ENCODE measurements at regions not wholly inside any gene's neighbourhood (a gene's known extent, or its start where the extent isn't known, plus 50 kb on each side); places are given as distances from the start of the nearest gene placed in this dataset.
"Not testable (repeated sequence)": the region's sequence is repeated elsewhere in the genome, so short reads cannot be mapped to it uniquely, and the experiment has no call there.

DNA sequence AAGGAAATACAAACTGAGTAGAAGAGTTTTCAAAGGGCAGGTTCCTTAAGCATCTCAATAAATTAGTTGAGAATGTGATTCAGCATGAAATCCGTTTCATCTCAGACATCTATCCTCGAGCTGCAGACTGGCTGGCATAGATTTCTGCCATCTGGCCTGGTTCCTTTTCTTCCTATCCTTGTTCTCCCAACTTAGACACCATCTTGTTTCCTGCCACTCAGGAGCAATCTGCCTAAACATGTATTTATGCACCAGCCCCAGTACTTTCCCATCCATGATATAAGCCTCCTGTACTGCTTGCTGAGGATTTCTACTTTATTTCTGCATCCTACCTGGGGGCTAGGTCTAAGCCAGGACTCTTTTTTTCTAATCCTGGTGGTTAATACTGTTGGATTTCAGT lies 359.1 kb upstream of the C11orf87 start:
- TF ChIP-seq CTCF (IDR thresholded peaks at IDR 0.05; ENCODE audit: low read depth, low read length): no peak
- H3K27me3 ChIP-seq: no peaks in the 10 kb centered on the region
- DNase-seq: no peak

GRCh38 chr11:109064618-109065311 lies 357.2 kb upstream of the C11orf87 start:
- not testable (repeated sequence) for H3K27me3 ChIP-seq; H3K9me3 ChIP-seq; H3K4me1 ChIP-seq; H3K36me3 ChIP-seq; H3K4me3 ChIP-seq (ENCODE audit: low read depth, low read length); DNase-seq

More for the DNA sequence above, 359.1 kb upstream of the C11orf87 start:
- no peaks in the 10 kb centered on the region for H3K36me3 ChIP-seq
- H3K4me3 ChIP-seq (ENCODE audit: low read depth, low read length): no peak overlapping the region
- H3K9me3 ChIP-seq: no peaks in the 10 kb centered on the region
- no peaks in the 10 kb centered on the region for H3K4me1 ChIP-seq

GRCh38 chr11:109071262-109071661 lies 350.7 kb upstream of the C11orf87 start:
- no peak for DNase-seq
- Histone ChIP-seq H3K9me3 (no peaks in the 10 kb centered on the region), H3K4me3 (ENCODE audit: low read depth, low read length) (no peak overlapping the region), H3K27me3 (no peaks in the 10 kb centered on the region), H3K4me1 (peaks cover 3% of the 10 kb centered on the region), H3K36me3 (no peaks in the 10 kb centered on the region)
- TF ChIP-seq CTCF (IDR thresholded peaks at IDR 0.05; ENCODE audit: low read depth, low read length): no peak

GRCh38 chr11:109071712-109072524 lies 350.1 kb upstream of the C11orf87 start:
- no peaks in the 10 kb centered on the region for H3K36me3 ChIP-seq
- H3K27me3 ChIP-seq: no peaks in the 10 kb centered on the region
- no peaks in the 10 kb centered on the region for H3K9me3 ChIP-seq
- DNase-seq: no peak
- peaks cover 8% of the 10 kb centered on the region for H3K4me1 ChIP-seq
- no peak overlapping the region for H3K4me3 ChIP-seq (ENCODE audit: low read depth, low read length)
- no peak for TF ChIP-seq CTCF (IDR thresholded peaks at IDR 0.05; ENCODE audit: low read depth, low read length)

GRCh38 chr11:109073032-109073822 lies 348.8 kb upstream of the C11orf87 start:
- Histone ChIP-seq H3K4me1 (peaks cover 13% of the 10 kb centered on the region), H3K4me3 (ENCODE audit: low read depth, low read length) (no peak overlapping the region), H3K27me3 (no peaks in the 10 kb centered on the region), H3K9me3 (no peaks in the 10 kb centered on the region), H3K36me3 (no peaks in the 10 kb centered on the region)
- TF ChIP-seq CTCF (IDR thresholded peaks at IDR 0.05; ENCODE audit: low read depth, low read length): no peak
- no peak for DNase-seq

GRCh38 chr11:109075976-109076375 lies 346.0 kb upstream of the C11orf87 start:
- no peak overlapping the region for H3K4me3 ChIP-seq (ENCODE audit: low read depth, low read length)
- TF ChIP-seq CTCF (IDR thresholded peaks at IDR 0.05; ENCODE audit: low read depth, low read length): no peak
- no peaks in the 10 kb centered on the region for H3K36me3 ChIP-seq
- H3K9me3 ChIP-seq: no peaks in the 10 kb centered on the region
- H3K4me1 ChIP-seq: peaks cover 13% of the 10 kb centered on the region
- no peaks in the 10 kb centered on the region for H3K27me3 ChIP-seq
- DNase-seq: peak; percentile 51

All from BE2C (cell line).